Keratinocyte (primary cell): ENCODE measurements at regions not wholly inside any gene's neighbourhood (a gene's known extent, or its start where the extent isn't known, plus 50 kb on each side); places are given as distances from the start of the nearest gene placed in this dataset.

Experiments
- EZH2 ChIP-seq: IDR thresholded peaks from one replicate; pipeline ENCODE4 v1.6.1; 2012; ENCODE audit warnings: inconsistent platforms, mild to moderate bottlenecking, low read length, moderate library complexity
- TF ChIP-seq, protein P1 (sequence below), 3 experiments: IDR thresholded peaks in 1 of 3; conservative IDR thresholded peaks in 1 of 3; optimal IDR thresholded peaks in 1 of 3; 2 replicates in 2 of 3; 3 replicates in 1 of 3; pipeline versions ENCODE3 to v1.5.1; 2011; ENCODE audit warnings: low read length in 3 of 3, mild to moderate bottlenecking in 3 of 3, moderate library complexity in 2 of 3, control low read depth in 1 of 3, inconsistent platforms in 1 of 3; ENCODE audit not compliant: insufficient read depth in 2 of 3; ENCODE audit errors: extremely low read depth in 1 of 3

DNA sequence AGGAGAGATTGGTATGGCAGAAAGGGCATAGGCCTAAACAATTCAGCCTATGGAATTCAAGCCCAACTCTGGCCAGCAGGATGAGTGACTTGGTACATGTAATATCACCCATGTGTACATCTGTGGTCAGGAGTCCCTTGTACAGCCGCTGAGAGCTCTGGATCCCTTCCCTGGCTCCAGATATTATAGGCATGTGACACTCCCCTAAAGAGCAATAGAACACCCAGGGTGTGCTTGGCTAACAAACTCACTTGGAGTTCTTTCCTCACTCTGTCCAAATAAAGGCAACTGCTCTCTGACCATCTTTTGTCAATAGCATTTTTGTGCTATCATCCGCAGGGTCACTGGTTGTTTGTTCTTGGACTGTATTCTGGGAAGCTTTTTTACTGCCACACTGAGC lies 197.4 kb upstream of the NCKAP5 start:
- TF ChIP-seq, protein P1, sequence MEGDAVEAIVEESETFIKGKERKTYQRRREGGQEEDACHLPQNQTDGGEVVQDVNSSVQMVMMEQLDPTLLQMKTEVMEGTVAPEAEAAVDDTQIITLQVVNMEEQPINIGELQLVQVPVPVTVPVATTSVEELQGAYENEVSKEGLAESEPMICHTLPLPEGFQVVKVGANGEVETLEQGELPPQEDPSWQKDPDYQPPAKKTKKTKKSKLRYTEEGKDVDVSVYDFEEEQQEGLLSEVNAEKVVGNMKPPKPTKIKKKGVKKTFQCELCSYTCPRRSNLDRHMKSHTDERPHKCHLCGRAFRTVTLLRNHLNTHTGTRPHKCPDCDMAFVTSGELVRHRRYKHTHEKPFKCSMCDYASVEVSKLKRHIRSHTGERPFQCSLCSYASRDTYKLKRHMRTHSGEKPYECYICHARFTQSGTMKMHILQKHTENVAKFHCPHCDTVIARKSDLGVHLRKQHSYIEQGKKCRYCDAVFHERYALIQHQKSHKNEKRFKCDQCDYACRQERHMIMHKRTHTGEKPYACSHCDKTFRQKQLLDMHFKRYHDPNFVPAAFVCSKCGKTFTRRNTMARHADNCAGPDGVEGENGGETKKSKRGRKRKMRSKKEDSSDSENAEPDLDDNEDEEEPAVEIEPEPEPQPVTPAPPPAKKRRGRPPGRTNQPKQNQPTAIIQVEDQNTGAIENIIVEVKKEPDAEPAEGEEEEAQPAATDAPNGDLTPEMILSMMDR (optimal IDR thresholded peaks at IDR 0.05 in 1 of 3, IDR thresholded peaks at IDR 0.05 in 1 of 3, conservative IDR thresholded peaks at IDR 0.05 in 1 of 3; ENCODE audit: extremely low read depth in 1 of 3, insufficient read depth in 2 of 3, low read length in 3 of 3) = no peak
- no peak for TF ChIP-seq EZH2
